ENCODE measurements at regions not wholly inside any gene's neighbourhood (a gene's known extent, or its start where the extent isn't known, plus 50 kb on each side); places are given as distances from the start of the nearest gene placed in this dataset.

- DNase-seq (ENCODE audit: low spot score) = no peak
Observed at GRCh38 chr2:237244976-237245646, 159.4 kb downstream of the COPS8 start.

- DNase-seq (ENCODE audit: low spot score) = no peak
Observed at GRCh38 chr2:237250599-237250998, 163.4 kb downstream of the COL6A3 start.

- DNase-seq (ENCODE audit: low spot score) = no peak
Observed at GRCh38 chr2:237251986-237252385, 162.0 kb downstream of the COL6A3 start.

- no peak for DNase-seq (ENCODE audit: low spot score)
Observed at GRCh38 chr2:237253046-237253702, 160.8 kb downstream of the COL6A3 start.

GRCh38 chr2:237254369-237254861 is 159.5 kb downstream of the COL6A3 start:
- no peak for DNase-seq (ENCODE audit: low spot score)

- DNase-seq (ENCODE audit: low spot score) = no peak
Observed at GRCh38 chr2:237254911-237255578, 158.9 kb downstream of the COL6A3 start.

GRCh38 chr2:237256887-237257286 is 157.1 kb downstream of the COL6A3 start:
- no peak for DNase-seq (ENCODE audit: low spot score)

GRCh38 chr2:237257471-237257951 is 156.5 kb downstream of the COL6A3 start:
- no peak for DNase-seq (ENCODE audit: low spot score)

- DNase-seq (ENCODE audit: low spot score) = no peak
Observed at GRCh38 chr2:237258116-237258515, 155.8 kb downstream of the COL6A3 start.

- DNase-seq (ENCODE audit: low spot score) = no peak
Observed at GRCh38 chr2:237258615-237259014, 155.3 kb downstream of the COL6A3 start.

GRCh38 chr2:237259201-237259600 is 154.8 kb downstream of the COL6A3 start:
- no peak for DNase-seq (ENCODE audit: low spot score)

GRCh38 chr2:237260039-237260620 is 153.8 kb downstream of the COL6A3 start:
- DNase-seq (ENCODE audit: low spot score) = no peak

- DNase-seq (ENCODE audit: low spot score) = no peak
Observed at GRCh38 chr2:237260686-237261085, 153.3 kb downstream of the COL6A3 start.

- no peak for DNase-seq (ENCODE audit: low spot score)
Observed at GRCh38 chr2:237261327-237261726, 152.6 kb downstream of the COL6A3 start.

GRCh38 chr2:237262838-237263771 is 150.9 kb downstream of the COL6A3 start:
- no peak for DNase-seq (ENCODE audit: low spot score)

- DNase-seq (ENCODE audit: low spot score) = no peak
Observed at GRCh38 chr2:237264480-237265219, 149.3 kb downstream of the COL6A3 start.

GRCh38 chr2:237268004-237268708 is 145.8 kb downstream of the COL6A3 start:
- DNase-seq (ENCODE audit: low spot score) = no peak

GRCh38 chr2:237269138-237269875 is 144.7 kb downstream of the COL6A3 start:
- no peak for DNase-seq (ENCODE audit: low spot score)

- no peak for DNase-seq (ENCODE audit: low spot score)
Observed at GRCh38 chr2:237270520-237270919, 143.4 kb downstream of the COL6A3 start.
